Endothelial cell (in vitro differentiated cells): ENCODE measurements at regions not wholly inside any gene's neighbourhood (a gene's known extent, or its start where the extent isn't known, plus 50 kb on each side); places are given as distances from the start of the nearest gene placed in this dataset.

ENCODE experiments used
- DNase-seq: peaks from one replicate; pipeline ENCODE4 v3.0.0; 2021; ENCODE audit warnings: low spot score
- H3K27ac Mint-ChIP-seq: one replicate; pipeline ENCODE4 v1.8.0; 2021; ENCODE audit warnings: mixed read lengths, inconsistent platforms; ENCODE audit not compliant: unreplicated experiment
- H3K27me3 Mint-ChIP-seq: one replicate; pipeline ENCODE4 v1.8.0; 2021; ENCODE audit warnings: mild to moderate bottlenecking, moderate library complexity, mixed read lengths, inconsistent platforms; ENCODE audit not compliant: unreplicated experiment
- H3K36me3 Mint-ChIP-seq: one replicate; pipeline ENCODE4 v1.8.0; 2021; ENCODE audit warnings: mild to moderate bottlenecking, low read depth, mixed read lengths, inconsistent platforms; ENCODE audit not compliant: unreplicated experiment
- H3K4me1 Mint-ChIP-seq: one replicate; pipeline ENCODE4 v1.8.0; 2021; ENCODE audit warnings: mild to moderate bottlenecking, mixed read lengths, inconsistent platforms; ENCODE audit not compliant: unreplicated experiment
- H3K4me3 Mint-ChIP-seq: one replicate; pipeline ENCODE4 v1.8.0; 2021; ENCODE audit warnings: mild to moderate bottlenecking, mixed read lengths, inconsistent platforms; ENCODE audit not compliant: unreplicated experiment
- H3K9me3 Mint-ChIP-seq: one replicate; pipeline ENCODE4 v1.8.0; 2021; ENCODE audit warnings: mixed read lengths, inconsistent platforms; ENCODE audit not compliant: unreplicated experiment
- CTCF ChIP-seq: fragments of 200-600 bp; sonication (generic); IDR thresholded peaks from one replicate; pipeline ENCODE4 v1.5.0; 2021; ENCODE audit warnings: antibody characterized with exemption; ENCODE audit not compliant: unreplicated experiment

DNA sequence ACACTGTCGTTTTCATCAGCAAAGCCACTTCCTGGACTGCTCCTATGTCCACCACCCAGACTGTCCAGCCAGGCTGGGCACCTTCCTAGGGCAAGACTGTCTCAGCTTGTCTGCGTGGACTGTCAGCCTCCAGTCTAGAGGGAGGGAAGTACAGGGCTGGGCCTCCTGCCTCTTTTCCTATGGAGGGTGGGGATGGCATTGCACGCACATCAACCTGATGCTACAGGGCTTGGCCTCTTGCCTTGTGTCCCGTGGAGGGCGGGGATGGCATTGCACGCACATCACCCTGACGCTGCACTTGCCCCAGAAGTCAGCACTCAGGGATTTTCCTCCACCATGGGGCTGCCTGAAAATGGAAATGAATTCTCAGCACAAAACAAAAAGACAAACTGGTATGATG, 304.2 kb upstream of the CDH4 start:
- Mint-ChIP-seq H3K27me3 (peaks cover 3% of the 10 kb centered on the region), H3K27ac (no peak overlapping the region), H3K4me3 (no peak overlapping the region), H3K9me3 (peaks cover 4% of the 10 kb centered on the region), H3K4me1 (no peaks in the 10 kb centered on the region), H3K36me3 (no peaks in the 10 kb centered on the region)
- TF ChIP-seq CTCF: no peak
- no peak for DNase-seq

DNA sequence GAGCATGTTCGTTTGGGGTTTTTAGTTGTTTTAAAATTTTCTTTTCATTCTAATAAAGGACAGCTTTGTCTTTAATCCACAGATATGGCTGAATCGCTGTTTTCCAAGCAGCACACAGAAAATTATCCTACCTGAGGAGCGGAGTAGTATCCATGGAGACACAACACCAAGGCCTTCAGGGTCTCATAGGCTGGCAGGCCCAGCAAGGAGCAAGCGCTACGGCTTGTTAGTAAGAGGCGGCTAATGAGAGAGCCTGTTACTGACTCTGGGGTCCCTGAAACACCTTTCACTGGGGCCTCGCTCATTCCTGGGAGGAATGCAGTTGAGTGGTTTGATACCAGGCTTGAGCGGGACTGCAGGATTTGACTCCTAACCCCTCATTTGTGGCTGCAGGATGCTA, 303.8 kb upstream of the CDH4 start:
- H3K27me3 Mint-ChIP-seq: peaks cover 4% of the 10 kb centered on the region

GRCh38 chr20:60950561-60950960, 301.5 kb upstream of the CDH4 start:
- TF ChIP-seq CTCF: no peak
- Mint-ChIP-seq H3K4me3 (no peak overlapping the region), H3K36me3 (no peaks in the 10 kb centered on the region), H3K27ac (no peak overlapping the region), H3K27me3 (peaks cover 5% of the 10 kb centered on the region), H3K9me3 (peaks cover 4% of the 10 kb centered on the region), H3K4me1 (no peaks in the 10 kb centered on the region)
- DNase-seq: no peak

More for the DNA sequence above, 303.8 kb upstream of the CDH4 start:
- Mint-ChIP-seq H3K9me3 (peaks cover 4% of the 10 kb centered on the region), H3K4me1 (no peaks in the 10 kb centered on the region), H3K36me3 (no peaks in the 10 kb centered on the region), H3K4me3 (no peak overlapping the region), H3K27ac (no peak overlapping the region)
- no peak for DNase-seq
- no peak for TF ChIP-seq CTCF

GRCh38 chr20:60950974-60951373, 301.1 kb upstream of the CDH4 start:
- Mint-ChIP-seq H3K27me3 (peaks cover 5% of the 10 kb centered on the region), H3K9me3 (peaks cover 4% of the 10 kb centered on the region), H3K36me3 (no peaks in the 10 kb centered on the region), H3K4me1 (no peaks in the 10 kb centered on the region), H3K27ac (no peak overlapping the region), H3K4me3 (no peak overlapping the region)
- no peak for TF ChIP-seq CTCF
- no peak for DNase-seq

- H3K27ac Mint-ChIP-seq: no peak overlapping the region
- no peaks in the 10 kb centered on the region for H3K4me1 Mint-ChIP-seq
- no peak overlapping the region for H3K4me3 Mint-ChIP-seq
- H3K27me3 Mint-ChIP-seq: peaks cover 4% of the 10 kb centered on the region
- H3K36me3 Mint-ChIP-seq: no peaks in the 10 kb centered on the region
- no peak for TF ChIP-seq CTCF
- H3K9me3 Mint-ChIP-seq: no peaks in the 10 kb centered on the region
- DNase-seq: no peak
Measured at GRCh38 chr20:60952861-60953260, 299.2 kb upstream of the CDH4 start.
